A673 (cell line): ENCODE measurements at regions not wholly inside any gene's neighbourhood (a gene's known extent, or its start where the extent isn't known, plus 50 kb on each side); places are given as distances from the start of the nearest gene placed in this dataset.

Experiments used
- BruUV-seq: library from RNA; stranded (reverse); fragments of 400-500 nt; replicated peaks from 2 replicates; lab custom pipeline; 2021; lab: Mats Ljungman, UMichigan
- CTCF ChIA-PET: fragments of 300-600 bp; sonication (Branson Sonifier 250); formaldehyde crosslinking; loops from one replicate; lab custom pipeline; 2022; ENCODE audit warnings: antibody characterized with exemption; lab: Charles Lee
- POLR2A ChIA-PET: fragments of 300-600 bp; sonication (Branson Sonifier 250); formaldehyde crosslinking; loops from one replicate; lab custom pipeline; 2022; ENCODE audit warnings: antibody characterized with exemption; ENCODE audit not compliant: low non-redundant PET; lab: Charles Lee
- DNase-seq: peaks from one replicate; pipeline ENCODE4 v3.0.0-alpha.2; 2015; ENCODE audit warnings: low spot score
- H3K27ac ChIP-seq: fragments of 200-600 bp; sonication (generic); 2 replicates; pipeline ENCODE4 v1.5.1; 2016; ENCODE audit warnings: mixed run types, low read depth, mild to moderate bottlenecking, mixed read lengths, antibody characterized with exemption, low read length; ENCODE audit not compliant: poor library complexity, severe bottlenecking
- H3K27me3 ChIP-seq: fragments of 200-600 bp; sonication (generic); replicated peaks from 2 replicates; pipeline ENCODE4 v1.6.1; 2017; ENCODE audit warnings: mixed run types, low read depth, mild to moderate bottlenecking, mixed read lengths, antibody characterized with exemption, low read length; ENCODE audit not compliant: insufficient read depth, poor library complexity
- H3K36me3 ChIP-seq: fragments of 200-600 bp; sonication (generic); 2 replicates; pipeline ENCODE4 v1.6.1; 2016; ENCODE audit warnings: mixed run types, mild to moderate bottlenecking, mixed read lengths, antibody characterized with exemption, low read length; ENCODE audit not compliant: insufficient read depth, poor library complexity, severe bottlenecking
- H3K4me1 ChIP-seq: fragments of 200-600 bp; sonication (generic); 2 replicates; pipeline ENCODE4 v1.6.1; 2017; ENCODE audit warnings: mixed run types, mild to moderate bottlenecking, mixed read lengths, antibody characterized with exemption, low read length; ENCODE audit not compliant: insufficient read depth, poor library complexity, severe bottlenecking
- H3K4me3 ChIP-seq: fragments of 200-600 bp; sonication (generic); 2 replicates; pipeline ENCODE4 v1.5.1; 2016; ENCODE audit warnings: low read depth, mixed run types, mild to moderate bottlenecking, mixed read lengths, low read length; ENCODE audit not compliant: poor library complexity, severe bottlenecking
- H3K9me3 ChIP-seq: fragments of 200-600 bp; sonication (generic); 2 replicates; pipeline ENCODE4 v1.6.1; 2016; ENCODE audit warnings: mixed run types, low read depth, mild to moderate bottlenecking, mixed read lengths, antibody characterized with exemption, low read length; ENCODE audit not compliant: poor library complexity, severe bottlenecking
- EZH2 ChIP-seq: fragments of 200-600 bp; sonication (generic); IDR thresholded peaks from 2 replicates; pipeline ENCODE4 v1.6.1; 2017; ENCODE audit warnings: borderline replicate concordance, low read depth, mild to moderate bottlenecking, mixed read lengths, antibody characterized with exemption, low read length; ENCODE audit not compliant: poor library complexity, severe bottlenecking
- intact Hi-C: fragments of 100-400 bp; cut with micrococcal nuclease; formaldehyde crosslinking; loops from one replicate; pipeline ENCODE4 v1.10.0; 2022; ENCODE audit not compliant: unreplicated experiment
- TF ChIP-seq, protein P1 (sequence below): fragments of 300-800, 200-600 bp; sonication (generic); conservative IDR thresholded peaks from 2 replicates; pipeline ENCODE4 v1.5.1; 2017; ENCODE audit warnings: low read depth, mild to moderate bottlenecking, antibody characterized with exemption, low read length, moderate library complexity, mixed read lengths

DNA sequence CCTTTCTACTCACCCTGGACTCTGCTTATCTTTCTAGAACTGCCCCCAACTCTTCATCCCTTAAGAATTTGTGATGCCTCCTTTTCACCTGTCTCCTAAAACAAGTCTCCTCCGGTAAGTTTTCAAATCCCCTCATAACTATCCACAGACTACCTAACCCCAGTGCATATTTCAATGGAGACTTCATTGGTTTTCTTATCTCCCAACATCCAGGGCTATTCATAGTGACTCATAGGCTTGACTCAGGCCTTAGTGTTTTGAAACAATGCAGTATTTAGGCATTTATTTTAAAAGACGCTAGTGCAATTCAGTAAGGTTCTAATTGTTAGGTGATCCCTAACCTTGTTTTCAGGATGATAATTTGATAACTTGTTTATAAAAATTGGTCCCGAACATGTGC, 399.2 kb downstream of the CPS1 start:
- POLR2A ChIA-PET: no interaction called here
- no peaks in the 10 kb centered on the region for H3K9me3 ChIP-seq
- CTCF ChIA-PET: no interaction called here
- H3K27me3 ChIP-seq: no peaks in the 10 kb centered on the region
- TF ChIP-seq, protein P1, sequence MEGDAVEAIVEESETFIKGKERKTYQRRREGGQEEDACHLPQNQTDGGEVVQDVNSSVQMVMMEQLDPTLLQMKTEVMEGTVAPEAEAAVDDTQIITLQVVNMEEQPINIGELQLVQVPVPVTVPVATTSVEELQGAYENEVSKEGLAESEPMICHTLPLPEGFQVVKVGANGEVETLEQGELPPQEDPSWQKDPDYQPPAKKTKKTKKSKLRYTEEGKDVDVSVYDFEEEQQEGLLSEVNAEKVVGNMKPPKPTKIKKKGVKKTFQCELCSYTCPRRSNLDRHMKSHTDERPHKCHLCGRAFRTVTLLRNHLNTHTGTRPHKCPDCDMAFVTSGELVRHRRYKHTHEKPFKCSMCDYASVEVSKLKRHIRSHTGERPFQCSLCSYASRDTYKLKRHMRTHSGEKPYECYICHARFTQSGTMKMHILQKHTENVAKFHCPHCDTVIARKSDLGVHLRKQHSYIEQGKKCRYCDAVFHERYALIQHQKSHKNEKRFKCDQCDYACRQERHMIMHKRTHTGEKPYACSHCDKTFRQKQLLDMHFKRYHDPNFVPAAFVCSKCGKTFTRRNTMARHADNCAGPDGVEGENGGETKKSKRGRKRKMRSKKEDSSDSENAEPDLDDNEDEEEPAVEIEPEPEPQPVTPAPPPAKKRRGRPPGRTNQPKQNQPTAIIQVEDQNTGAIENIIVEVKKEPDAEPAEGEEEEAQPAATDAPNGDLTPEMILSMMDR: no peak
- TF ChIP-seq EZH2: no peak
- no peak for DNase-seq
- H3K27ac ChIP-seq: no peak overlapping the region
- BruUV-seq: no TSS peak
- H3K36me3 ChIP-seq: no peaks in the 10 kb centered on the region
- H3K4me3 ChIP-seq: no peak overlapping the region
- H3K4me1 ChIP-seq: no peaks in the 10 kb centered on the region
- intact Hi-C loops: no loop called here

DNA sequence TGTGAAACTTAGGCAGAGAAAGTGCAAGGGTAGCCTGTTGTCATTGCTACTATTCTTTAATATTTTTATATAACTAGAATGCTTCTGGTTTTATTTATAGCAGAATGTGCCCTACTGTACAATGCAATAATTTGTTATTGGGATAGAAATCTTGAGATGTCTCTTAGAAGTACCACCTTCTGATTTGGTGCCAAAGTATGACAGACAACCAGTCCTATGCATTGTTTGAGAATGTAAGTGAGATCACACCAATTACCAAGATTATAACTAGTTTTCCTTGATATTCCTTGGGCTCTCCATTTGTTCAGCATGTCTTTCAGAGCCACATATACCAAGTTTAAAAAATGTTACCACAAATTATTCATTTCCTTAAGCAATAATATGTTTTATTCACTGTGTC, 399.7 kb downstream of the CPS1 start:
- intact Hi-C loops: no loop called here
- TF ChIP-seq EZH2: no peak
- TF ChIP-seq, protein P1: no peak
- H3K36me3 ChIP-seq: no peaks in the 10 kb centered on the region
- BruUV-seq: no TSS peak
- no peaks in the 10 kb centered on the region for H3K27me3 ChIP-seq
- no peak for DNase-seq
- POLR2A ChIA-PET: no interaction called here
- no peak overlapping the region for H3K27ac ChIP-seq
- CTCF ChIA-PET: no interaction called here
- H3K4me3 ChIP-seq: no peak overlapping the region
- H3K9me3 ChIP-seq: no peaks in the 10 kb centered on the region
- H3K4me1 ChIP-seq: no peaks in the 10 kb centered on the region

DNA sequence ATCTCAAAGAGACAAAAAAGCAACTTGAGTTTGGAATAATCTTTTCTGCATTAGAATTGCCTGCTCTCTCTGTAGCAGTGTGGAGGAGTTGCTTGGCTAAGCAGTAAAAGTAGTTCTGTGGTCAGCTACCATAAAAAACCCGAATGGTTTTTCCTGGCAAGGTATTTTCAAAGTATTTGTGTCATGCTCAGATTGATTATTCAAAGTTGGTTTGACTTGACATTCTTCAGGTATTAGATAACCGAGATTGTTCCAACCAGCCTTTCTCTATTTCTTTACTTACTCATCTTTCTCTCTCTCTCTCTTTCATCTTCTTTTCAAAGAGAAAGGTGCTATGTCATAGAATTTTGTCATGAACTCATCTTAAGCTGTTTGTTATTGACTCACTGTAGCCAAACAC, 404.9 kb downstream of the CPS1 start:
- intact Hi-C loops: no loop called here
- no peaks in the 10 kb centered on the region for H3K9me3 ChIP-seq
- H3K27me3 ChIP-seq: no peaks in the 10 kb centered on the region
- CTCF ChIA-PET: no interaction called here
- no peak for DNase-seq
- TF ChIP-seq EZH2: no peak
- TF ChIP-seq, protein P1: no peak
- H3K4me3 ChIP-seq: no peak overlapping the region
- POLR2A ChIA-PET: no interaction called here
- no peaks in the 10 kb centered on the region for H3K4me1 ChIP-seq
- no peaks in the 10 kb centered on the region for H3K36me3 ChIP-seq
- no TSS peak for BruUV-seq
- H3K27ac ChIP-seq: no peak overlapping the region
